Mammary epithelial cell (primary cell): ENCODE measurements at regions not wholly inside any gene's neighbourhood (a gene's known extent, or its start where the extent isn't known, plus 50 kb on each side); places are given as distances from the start of the nearest gene placed in this dataset.

ENCODE experiments used
- EZH2 ChIP-seq: IDR thresholded peaks from 2 replicates; pipeline ENCODE4 v1.6.1; 2012; ENCODE audit warnings: low read length, inconsistent platforms, borderline replicate concordance
- TF ChIP-seq, protein P1 (sequence below), 2 donors: IDR thresholded peaks in 1 of 2; conservative IDR thresholded peaks in 1 of 2; 2 replicates each; pipeline ENCODE4 v1.5.1; 2011 to 2012; ENCODE audit warnings: inconsistent platforms in 2 of 2, low read length in 2 of 2, mild to moderate bottlenecking in 2 of 2, control low read depth in 1 of 2, low read depth in 1 of 2; ENCODE audit not compliant: insufficient read depth in 1 of 2; ENCODE audit errors: extremely low read depth in 1 of 2

DNA sequence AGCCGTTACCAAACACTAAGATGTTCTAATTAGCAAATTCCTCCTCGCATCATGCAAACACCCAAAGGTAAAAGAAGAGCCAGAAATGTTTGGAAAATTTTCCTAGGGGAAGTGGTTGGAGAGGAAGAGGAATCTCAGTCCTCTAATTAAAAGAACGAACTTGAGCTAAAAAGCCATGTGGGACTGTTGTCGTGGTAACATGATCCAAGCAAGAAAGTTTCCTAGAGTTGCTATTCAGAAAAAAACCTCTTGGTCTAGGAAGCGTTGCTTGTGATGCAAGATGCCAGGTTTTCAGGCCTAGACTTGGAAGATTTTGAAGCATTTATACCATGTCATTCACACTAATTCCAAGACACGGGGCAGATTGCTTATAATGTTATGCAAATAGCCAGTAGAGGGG lies 106.8 kb upstream of the DOK5 start:
- TF ChIP-seq, protein P1, sequence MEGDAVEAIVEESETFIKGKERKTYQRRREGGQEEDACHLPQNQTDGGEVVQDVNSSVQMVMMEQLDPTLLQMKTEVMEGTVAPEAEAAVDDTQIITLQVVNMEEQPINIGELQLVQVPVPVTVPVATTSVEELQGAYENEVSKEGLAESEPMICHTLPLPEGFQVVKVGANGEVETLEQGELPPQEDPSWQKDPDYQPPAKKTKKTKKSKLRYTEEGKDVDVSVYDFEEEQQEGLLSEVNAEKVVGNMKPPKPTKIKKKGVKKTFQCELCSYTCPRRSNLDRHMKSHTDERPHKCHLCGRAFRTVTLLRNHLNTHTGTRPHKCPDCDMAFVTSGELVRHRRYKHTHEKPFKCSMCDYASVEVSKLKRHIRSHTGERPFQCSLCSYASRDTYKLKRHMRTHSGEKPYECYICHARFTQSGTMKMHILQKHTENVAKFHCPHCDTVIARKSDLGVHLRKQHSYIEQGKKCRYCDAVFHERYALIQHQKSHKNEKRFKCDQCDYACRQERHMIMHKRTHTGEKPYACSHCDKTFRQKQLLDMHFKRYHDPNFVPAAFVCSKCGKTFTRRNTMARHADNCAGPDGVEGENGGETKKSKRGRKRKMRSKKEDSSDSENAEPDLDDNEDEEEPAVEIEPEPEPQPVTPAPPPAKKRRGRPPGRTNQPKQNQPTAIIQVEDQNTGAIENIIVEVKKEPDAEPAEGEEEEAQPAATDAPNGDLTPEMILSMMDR (conservative IDR thresholded peaks at IDR 0.05 in 1 of 2, IDR thresholded peaks at IDR 0.05 in 1 of 2; ENCODE audit: extremely low read depth in 1 of 2, insufficient read depth in 1 of 2, low read depth in 1 of 2, low read length in 2 of 2) = no peak
- TF ChIP-seq EZH2 = no peak
